PC-9 (cell line): ENCODE measurements at regions not wholly inside any gene's neighbourhood (a gene's known extent, or its start where the extent isn't known, plus 50 kb on each side); places are given as distances from the start of the nearest gene placed in this dataset.

Experiments
- BruUV-seq: library from RNA; stranded (reverse); fragments of 400-500 nt; replicated peaks from 2 replicates; lab custom pipeline; 2021; lab: Mats Ljungman, UMichigan
- CTCF ChIA-PET: fragments of 300-600 bp; sonication (Branson Sonifier 250); formaldehyde crosslinking; loops from one replicate; lab custom pipeline; 2022; ENCODE audit warnings: antibody characterized with exemption; lab: Charles Lee
- POLR2A ChIA-PET: fragments of 300-600 bp; sonication (Branson Sonifier 250); formaldehyde crosslinking; loops from one replicate; lab custom pipeline; 2022; ENCODE audit warnings: antibody characterized with exemption; ENCODE audit not compliant: unreplicated experiment; lab: Charles Lee
- DNase-seq, 2 experiments: peaks; one replicate each; pipeline versions ENCODE4 v3.0.0 to v3.0.0-alpha.2; 2015 to 2022; ENCODE audit warnings: mixed read lengths in 1 of 2
- H2AFZ ChIP-seq: fragments of 200-600 bp; sonication (generic); 2 replicates; pipeline ENCODE4 v1.8.1; 2017; ENCODE audit warnings: antibody characterized with exemption
- H3F3A ChIP-seq: fragments of 200-600 bp; sonication (generic); 2 replicates; pipeline ENCODE4 v1.8.1; 2017; ENCODE audit warnings: antibody characterized with exemption, mild to moderate bottlenecking, low read depth; ENCODE audit not compliant: insufficient read depth
- H3K27ac ChIP-seq: fragments of 200-600 bp; sonication (generic); 2 replicates; pipeline ENCODE4 v1.6.1; 2016; ENCODE audit warnings: mixed run types
- H3K27me3 ChIP-seq: fragments of 200-600 bp; sonication (generic); 2 replicates; pipeline ENCODE4 v1.6.1; 2016; ENCODE audit warnings: low read depth, mixed run types; ENCODE audit not compliant: insufficient read depth
- H3K36me3 ChIP-seq: fragments of 200-600 bp; sonication (generic); 2 replicates; pipeline ENCODE4 v1.6.1; 2016; ENCODE audit warnings: low read depth, mixed run types
- H3K4me1 ChIP-seq: fragments of 200-600 bp; sonication (generic); replicated peaks from 2 replicates; pipeline ENCODE4 v1.6.1; 2016; ENCODE audit warnings: mixed run types; ENCODE audit not compliant: insufficient read depth
- H3K4me2 ChIP-seq: fragments of 200-600 bp; sonication (generic); 2 replicates; pipeline ENCODE4 v1.6.1; 2017; ENCODE audit warnings: mixed run types
- H3K4me3 ChIP-seq: fragments of 200-600 bp; sonication (generic); 2 replicates; pipeline ENCODE4 v1.6.1; 2016; ENCODE audit warnings: mixed run types
- H3K79me2 ChIP-seq: fragments of 200-600 bp; sonication (generic); 2 replicates; pipeline ENCODE4 v1.6.1; 2017; ENCODE audit warnings: low read depth, mixed run types
- H3K9me2 ChIP-seq: fragments of 200-600 bp; sonication (generic); 2 replicates; pipeline ENCODE4 v1.8.1; 2017; ENCODE audit warnings: mild to moderate bottlenecking; ENCODE audit not compliant: insufficient read depth
- H3K9me3 ChIP-seq: fragments of 200-600 bp; sonication (generic); 2 replicates; pipeline ENCODE4 v1.8.1; 2016; ENCODE audit warnings: low read depth; ENCODE audit not compliant: insufficient read depth
- H4K20me1 ChIP-seq: fragments of 200-600 bp; sonication (generic); 2 replicates; pipeline ENCODE4 v1.8.1; 2017; ENCODE audit not compliant: insufficient read depth
- CTCF ChIP-seq: fragments of 200-600 bp; sonication (generic); conservative IDR thresholded peaks from 2 replicates; pipeline ENCODE4 v1.6.1; 2017; ENCODE audit warnings: mixed run types, antibody characterized with exemption, mild to moderate bottlenecking, moderate library complexity
- EZH2 ChIP-seq: fragments of 200-600 bp; sonication (generic); IDR thresholded peaks from 2 replicates; pipeline ENCODE4 v1.8.0; 2017; ENCODE audit warnings: antibody characterized with exemption, low read depth
- intact Hi-C: fragments of 100-400 bp; cut with micrococcal nuclease; formaldehyde crosslinking; loops from one replicate; pipeline ENCODE4 v1.10.0; 2022; ENCODE audit not compliant: unreplicated experiment

DNA sequence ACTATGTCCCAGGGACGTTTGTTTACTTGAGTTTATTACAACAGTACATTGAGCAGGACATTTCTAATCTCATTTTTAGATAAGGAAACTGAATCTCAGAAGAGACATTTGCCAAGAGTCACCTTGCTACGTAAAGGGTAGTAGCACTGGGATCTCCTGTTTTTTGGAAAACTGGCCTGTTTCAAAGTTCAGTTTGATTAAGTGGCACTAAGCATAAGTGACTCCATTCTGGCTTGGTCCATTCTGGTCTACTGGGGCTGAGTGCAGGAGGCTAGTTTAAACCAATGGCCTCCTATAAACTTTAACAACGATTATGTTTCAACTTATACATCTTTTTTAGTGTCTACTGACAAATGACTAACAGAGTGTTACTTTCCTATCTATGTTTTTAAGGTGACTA, 382.5 kb downstream of the ANKRD50 start:
- intact Hi-C loops, result loop anchor here (10.0 kb wide), 1 partner anchor 745 kb away; no protein-coding TSS in a partner anchor
- Histone ChIP-seq H3F3A (no peaks in the 10 kb centered on the region), H3K27me3 (no peaks in the 10 kb centered on the region), H4K20me1 (no peaks in the 10 kb centered on the region), H3K4me1 (no peaks in the 10 kb centered on the region), H3K9me2 (no peaks in the 10 kb centered on the region), H3K27ac (no peak overlapping the region), H2AFZ (no peak overlapping the region), H3K4me3 (no peak overlapping the region), H3K4me2 (no peak overlapping the region), H3K9me3 (no peaks in the 10 kb centered on the region), H3K36me3 (no peaks in the 10 kb centered on the region), H3K79me2 (no peaks in the 10 kb centered on the region)
- ChIA-PET POLR2A (no interaction called here), CTCF (no interaction called here)
- no peak for DNase-seq
- TF ChIP-seq EZH2 (no peak), CTCF (no peak)
- no TSS peak for BruUV-seq

- no peak for DNase-seq
- TF ChIP-seq EZH2 (no peak), CTCF (no peak)
- H3K9me3 ChIP-seq, result no peaks in the 10 kb centered on the region
- no peaks in the 10 kb centered on the region for H3K4me1 ChIP-seq
- intact Hi-C loops, result loop anchor here (10.0 kb wide), 1 partner anchor 743 kb away; no protein-coding TSS in a partner anchor
- H4K20me1 ChIP-seq, result no peaks in the 10 kb centered on the region
- BruUV-seq, result no TSS peak
- POLR2A ChIA-PET, result no interaction called here
- H3K27me3 ChIP-seq, result no peaks in the 10 kb centered on the region
- no peak overlapping the region for H2AFZ ChIP-seq
- CTCF ChIA-PET, result no interaction called here
- H3K27ac ChIP-seq, result no peak overlapping the region
- H3K4me3 ChIP-seq, result no peak overlapping the region
- no peaks in the 10 kb centered on the region for H3K79me2 ChIP-seq
- H3F3A ChIP-seq, result no peaks in the 10 kb centered on the region
- H3K9me2 ChIP-seq, result no peaks in the 10 kb centered on the region
- no peak overlapping the region for H3K4me2 ChIP-seq
- H3K36me3 ChIP-seq, result no peaks in the 10 kb centered on the region
Measured at GRCh38 chr4:124331781-124332180, 380.8 kb downstream of the ANKRD50 start.

DNA sequence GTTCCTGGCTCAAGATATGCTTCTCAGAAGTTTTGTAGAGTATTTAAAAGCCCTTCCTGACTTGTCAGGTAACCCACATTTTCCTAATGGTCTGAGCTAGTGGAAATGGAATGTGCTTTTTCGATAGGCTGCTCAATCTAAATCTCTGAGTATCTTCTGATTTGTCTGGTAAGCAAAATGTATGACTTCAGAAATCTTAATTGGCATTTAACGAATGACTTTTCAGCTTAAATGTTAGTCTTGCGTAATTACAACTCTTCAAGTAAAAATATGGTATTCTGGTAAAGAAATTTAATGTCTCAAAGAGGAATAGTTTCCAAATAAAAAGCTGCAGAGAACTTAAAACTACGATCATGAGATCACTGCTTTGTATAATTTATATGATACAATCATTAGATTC, 379.1 kb downstream of the ANKRD50 start:
- H3K4me2 ChIP-seq, result no peak overlapping the region
- ChIA-PET CTCF (no interaction called here), POLR2A (no interaction called here)
- H3K36me3 ChIP-seq, result no peaks in the 10 kb centered on the region
- H2AFZ ChIP-seq, result no peak overlapping the region
- no peak for DNase-seq
- H3K9me3 ChIP-seq, result no peaks in the 10 kb centered on the region
- H3K4me3 ChIP-seq, result no peak overlapping the region
- no peaks in the 10 kb centered on the region for H3K9me2 ChIP-seq
- no TSS peak for BruUV-seq
- no peaks in the 10 kb centered on the region for H4K20me1 ChIP-seq
- intact Hi-C loops, result loop anchor here (10.0 kb wide), 1 partner anchor 741 kb away; no protein-coding TSS in a partner anchor
- H3K27me3 ChIP-seq, result no peaks in the 10 kb centered on the region
- no peaks in the 10 kb centered on the region for H3F3A ChIP-seq
- TF ChIP-seq EZH2 (no peak), CTCF (no peak)
- no peaks in the 10 kb centered on the region for H3K79me2 ChIP-seq
- no peaks in the 10 kb centered on the region for H3K4me1 ChIP-seq
- H3K27ac ChIP-seq, result no peak overlapping the region
